Testis (tissue), 2 donors: ENCODE measurements at regions not wholly inside any gene's neighbourhood (a gene's known extent, or its start where the extent isn't known, plus 50 kb on each side); places are given as distances from the start of the nearest gene placed in this dataset.

Experiments
- CTCF ChIP-seq, 3 experiments: fragments of 450-650 bp in 2 of 3; fragments of 200-600 bp in 1 of 3; sonication (generic) in 1 of 3; IDR thresholded peaks; one replicate each; pipeline ENCODE4 v1.5.1; 2016 to 2019; ENCODE audit warnings: antibody characterized with exemption in 3 of 3, mild to moderate bottlenecking in 2 of 3, moderate library complexity in 1 of 3
- POLR2A ChIP-seq: fragments of 450-650 bp; IDR thresholded peaks from one replicate; pipeline ENCODE4 v1.6.1; 2017; ENCODE audit warnings: antibody characterized with exemption, mild to moderate bottlenecking, moderate library complexity

DNA sequence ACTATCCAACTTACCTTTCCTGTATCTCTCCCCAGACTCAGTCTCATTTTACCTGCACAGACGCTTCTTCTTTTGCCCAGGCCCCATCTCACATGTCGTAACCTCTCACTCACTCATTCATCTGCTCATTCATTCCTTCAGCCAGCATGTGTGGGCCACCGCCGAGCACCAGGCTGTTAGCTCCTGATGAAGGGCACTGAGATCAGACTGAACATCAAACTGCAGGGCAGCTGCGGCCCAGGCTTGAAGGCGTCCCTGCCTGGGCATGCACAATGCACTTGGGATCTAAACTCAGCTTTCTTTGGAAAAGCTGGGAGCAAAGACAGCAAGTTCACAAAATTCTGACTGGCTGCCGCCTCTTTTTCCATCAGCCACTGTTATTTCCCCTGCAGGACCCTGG is 1456.3 kb downstream of the BRD1 start:
- TF ChIP-seq CTCF (IDR thresholded peaks at IDR 0.05) (no peak), POLR2A (no peak)
